Stimulated activated CD4-positive, alpha-beta T cell treated with anti-CD3 and anti-CD28 coated beads, Interleukin-2, amount 100 ng/mL, for 4 hours (primary cell): ENCODE measurements at regions not wholly inside any gene's neighbourhood (a gene's known extent, or its start where the extent isn't known, plus 50 kb on each side); places are given as distances from the start of the nearest gene placed in this dataset.
"Not testable (repeated sequence)": the region's sequence is repeated elsewhere in the genome, so short reads cannot be mapped to it uniquely, and the experiment has no call there.

Source experiments
- DNase-seq: peaks from one replicate; pipeline ENCODE4 v3.0.0-alpha.2; 2020; ENCODE audit warnings: low read depth

DNA sequence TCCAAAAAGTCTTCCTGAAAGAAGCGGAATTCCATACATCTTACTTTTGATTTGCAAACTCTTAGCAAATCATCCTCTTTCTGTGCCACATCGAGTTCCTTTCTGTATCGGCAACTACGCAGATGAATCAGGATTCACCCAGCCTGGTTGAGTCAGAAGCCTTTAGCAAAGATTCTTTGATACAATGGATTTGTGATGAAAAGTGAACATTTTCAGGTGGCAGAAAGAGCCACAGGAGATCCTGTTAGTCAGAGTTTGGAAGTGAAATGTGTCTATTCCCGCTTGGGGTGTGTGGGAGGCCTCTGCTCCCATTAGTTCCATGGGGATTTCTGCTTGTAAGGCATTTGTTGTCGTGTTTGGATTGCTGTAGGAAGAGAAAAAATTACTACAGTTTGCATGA is 351.8 kb upstream of the WWC1 start:
- DNase-seq, result no peak

DNA sequence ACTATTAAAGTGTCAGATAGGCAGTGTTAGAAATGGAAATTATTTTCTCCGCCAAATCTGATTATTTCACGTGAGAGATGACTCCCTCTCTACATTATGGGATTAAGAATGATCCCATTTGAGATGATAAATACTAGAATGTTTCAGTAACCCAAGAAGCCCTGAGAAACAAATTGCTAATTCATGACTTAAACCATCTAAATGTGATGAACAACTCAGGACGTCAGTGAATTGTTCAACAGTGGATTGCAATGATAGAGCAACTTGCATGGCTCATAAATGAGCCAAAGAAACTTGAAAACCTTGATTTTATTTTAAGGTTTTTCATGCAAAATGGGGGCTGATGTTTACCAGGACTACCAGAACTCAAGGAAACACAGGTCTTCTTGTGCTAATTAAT is 350.5 kb upstream of the WWC1 start:
- DNase-seq, result no peak

DNA sequence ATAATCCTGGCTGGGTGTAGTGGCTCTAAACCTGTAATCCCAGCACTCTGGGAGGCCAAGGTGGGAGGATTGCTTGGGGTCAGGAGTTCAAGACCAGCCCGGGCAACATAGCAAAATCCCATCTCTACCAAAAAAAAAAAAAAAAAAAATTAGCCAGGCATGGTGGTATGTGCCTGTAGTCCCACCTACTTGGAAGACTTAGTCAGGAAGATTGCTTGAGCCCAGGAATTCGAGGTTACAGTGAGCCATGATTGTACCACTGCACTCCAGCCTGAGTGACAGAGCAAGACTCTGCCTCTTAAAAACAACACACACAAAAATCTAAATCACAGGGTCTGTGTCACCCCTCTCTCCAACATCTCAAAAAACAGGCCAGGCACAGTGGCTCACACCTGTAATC is 349.9 kb upstream of the WWC1 start:
- not testable (repeated sequence) for DNase-seq

DNA sequence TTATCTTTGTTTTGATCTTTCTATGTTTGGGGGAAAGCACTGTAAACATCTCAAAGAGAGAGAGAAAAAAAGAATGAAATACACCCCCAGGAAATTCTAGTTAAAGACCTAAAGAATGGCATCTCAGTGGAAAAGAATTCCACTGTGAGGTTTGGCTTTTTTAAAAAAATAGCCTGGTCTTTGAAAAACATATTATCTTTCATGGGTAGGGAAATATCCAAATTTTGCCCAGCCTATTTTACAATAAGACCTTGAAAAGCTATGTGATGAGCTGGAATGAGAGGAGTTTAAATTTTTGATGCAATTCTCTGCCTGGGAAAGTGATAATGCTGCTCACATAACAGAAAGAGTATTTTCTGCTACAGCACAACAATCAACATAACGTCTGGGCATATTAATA is 348.1 kb upstream of the WWC1 start:
- no peak for DNase-seq

DNA sequence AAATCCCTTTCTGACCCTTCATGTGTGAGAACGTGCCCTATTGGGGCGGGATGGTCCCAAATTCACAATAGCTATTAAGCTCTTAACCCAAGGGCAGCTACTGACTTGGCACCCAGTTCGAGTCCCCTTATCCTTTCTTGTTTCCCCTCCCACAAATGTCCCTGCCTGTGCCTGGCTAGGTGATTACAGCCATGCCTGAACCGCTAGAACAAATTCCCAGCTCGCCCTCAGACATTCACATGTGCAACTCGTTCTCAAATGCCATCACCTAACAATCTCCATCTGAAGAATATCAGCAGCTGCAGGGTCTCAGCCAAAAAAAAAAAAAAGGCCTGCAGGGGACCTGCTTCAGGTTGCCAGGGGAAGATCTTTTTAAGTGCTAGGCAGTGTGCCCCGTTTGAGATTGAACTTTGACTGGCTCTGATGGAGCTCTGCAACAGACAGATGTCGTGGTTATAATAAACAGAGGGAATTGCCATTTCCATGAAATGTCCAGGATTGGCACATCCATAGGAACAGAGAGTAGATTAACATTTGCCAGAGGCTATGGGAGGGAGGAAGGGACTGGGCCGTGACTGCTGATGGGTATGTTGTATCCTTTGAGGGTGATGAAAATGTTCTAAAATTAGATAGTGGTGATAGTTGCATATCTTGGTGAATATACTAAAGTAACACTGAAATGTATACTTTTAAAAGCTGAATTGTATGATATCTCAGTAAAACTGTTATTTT is 347.2 kb upstream of the WWC1 start:
- DNase-seq, result no peak

DNA sequence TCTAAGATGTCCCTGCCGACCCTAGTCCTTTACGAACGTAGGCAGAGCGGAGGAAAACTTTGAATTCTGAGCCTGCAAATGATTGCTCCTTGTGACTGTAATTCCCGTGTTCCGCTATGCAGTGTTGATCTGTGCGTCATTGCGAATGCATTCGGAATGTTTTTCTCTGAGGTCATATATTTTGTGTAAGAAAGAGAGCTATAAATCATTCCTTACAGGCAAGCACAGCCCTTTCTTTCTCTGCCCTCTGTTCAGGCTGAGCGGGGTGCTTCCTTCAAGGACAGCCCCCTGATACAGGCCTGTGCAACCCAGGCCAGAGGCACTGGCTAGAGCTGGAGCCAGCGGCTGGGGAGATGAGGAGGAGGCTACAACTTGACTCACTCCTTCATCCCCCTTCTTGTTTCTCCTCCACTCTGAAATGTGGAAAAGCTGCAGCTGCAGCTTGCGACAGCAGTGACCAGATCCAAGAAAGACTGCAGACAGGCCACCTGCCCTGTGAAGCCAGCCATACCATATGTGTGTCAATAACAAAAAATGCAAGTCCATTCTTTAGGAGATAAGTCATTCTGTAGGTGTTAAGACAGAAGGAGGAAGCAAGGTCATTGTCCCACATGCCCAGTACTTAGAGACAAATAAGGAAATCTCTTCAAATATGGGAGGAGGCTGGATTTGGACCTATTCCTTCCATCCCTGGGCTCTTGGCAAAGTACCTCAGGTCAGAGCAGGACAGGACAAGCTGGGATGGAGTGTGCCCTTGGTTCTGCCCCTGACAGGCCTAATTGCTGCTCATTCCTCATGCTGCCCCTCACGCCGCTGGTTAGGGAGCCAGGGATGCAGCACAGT is 345.7 kb upstream of the WWC1 start:
- DNase-seq, result no peak

DNA sequence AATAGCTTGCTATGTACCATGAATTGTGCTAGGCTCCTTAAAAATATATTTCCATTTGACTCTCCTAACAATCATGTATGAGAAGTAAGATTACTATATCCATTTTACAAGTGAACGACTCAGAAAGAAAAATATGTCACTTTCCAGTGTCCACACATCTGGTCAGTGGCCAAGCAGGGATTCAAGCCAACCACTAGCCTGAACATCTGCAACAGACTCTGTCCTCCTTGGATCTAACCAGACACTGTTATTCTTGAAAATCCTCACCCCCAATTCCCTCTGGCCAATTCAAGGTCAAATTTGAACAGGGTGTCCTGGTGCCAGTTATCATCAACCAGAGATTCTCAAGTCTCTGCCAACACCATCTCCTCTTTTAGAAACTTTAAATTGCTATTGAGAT is 344.1 kb upstream of the WWC1 start:
- DNase-seq, result no peak

DNA sequence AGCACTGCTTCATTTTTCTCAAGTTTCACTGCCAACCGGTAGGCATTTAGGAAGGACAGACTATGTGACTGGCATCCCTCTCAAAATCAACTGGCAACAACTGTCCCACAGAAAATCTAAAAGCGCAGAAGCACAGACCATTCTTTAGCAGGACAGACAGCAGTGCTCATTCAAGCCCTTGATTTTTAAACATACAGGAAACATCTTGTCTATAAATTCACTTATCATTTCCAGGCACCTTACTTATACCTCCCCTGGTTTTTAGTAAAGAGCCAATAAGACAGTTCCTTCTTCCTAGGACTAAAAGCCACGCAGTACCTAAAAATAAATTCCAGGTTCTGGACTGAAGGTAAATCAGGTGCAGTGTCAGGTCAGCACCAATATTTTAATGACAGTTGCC is 343.2 kb upstream of the WWC1 start:
- no peak for DNase-seq

DNA sequence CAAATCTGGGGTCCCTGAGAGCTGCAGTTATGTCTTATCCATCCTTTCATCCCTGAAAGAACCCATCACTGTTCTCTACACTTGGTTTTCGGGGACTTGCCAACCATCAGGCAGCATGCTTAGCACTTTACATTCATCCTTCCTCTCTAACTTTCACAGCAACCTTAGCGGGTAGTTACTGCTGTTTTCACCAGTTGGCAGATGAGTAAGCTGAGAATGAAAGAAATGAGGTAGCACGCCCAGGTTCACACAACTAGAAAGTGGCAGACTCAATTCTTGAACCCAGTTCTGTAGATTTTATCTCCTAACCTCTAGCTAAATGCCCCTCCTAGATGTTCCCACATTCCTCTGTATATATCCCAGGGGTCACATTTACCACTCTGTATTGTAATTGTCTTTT is 342.0 kb upstream of the WWC1 start:
- no peak for DNase-seq

DNA sequence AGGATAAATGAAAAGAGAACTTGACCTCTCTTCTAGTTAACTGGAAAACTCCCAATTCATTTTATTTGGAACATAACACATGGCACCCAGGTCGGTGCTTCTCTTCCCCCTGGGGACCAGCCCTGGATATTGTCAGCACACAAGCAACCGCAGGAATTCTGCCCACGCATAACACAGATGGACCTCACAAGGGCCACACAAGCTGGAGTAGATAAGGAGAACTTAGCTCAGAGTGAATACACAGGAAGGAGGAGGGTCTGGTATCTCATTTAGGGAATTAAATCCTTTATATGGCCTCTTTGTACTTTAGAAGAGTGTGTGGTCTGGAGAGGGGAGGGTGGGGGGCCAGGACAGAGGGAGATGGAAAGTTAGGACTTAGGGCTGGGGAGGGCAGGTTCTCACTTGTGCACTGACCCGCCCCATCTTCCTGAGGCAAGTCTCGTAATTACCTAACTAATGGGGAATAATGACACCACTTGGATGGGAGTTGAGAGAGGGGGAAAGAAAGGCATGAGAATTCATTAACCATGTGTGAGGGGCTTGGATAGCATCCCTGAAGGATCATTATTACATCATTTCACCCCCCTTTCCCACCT is 341.2 kb upstream of the WWC1 start:
- DNase-seq, result no peak

DNA sequence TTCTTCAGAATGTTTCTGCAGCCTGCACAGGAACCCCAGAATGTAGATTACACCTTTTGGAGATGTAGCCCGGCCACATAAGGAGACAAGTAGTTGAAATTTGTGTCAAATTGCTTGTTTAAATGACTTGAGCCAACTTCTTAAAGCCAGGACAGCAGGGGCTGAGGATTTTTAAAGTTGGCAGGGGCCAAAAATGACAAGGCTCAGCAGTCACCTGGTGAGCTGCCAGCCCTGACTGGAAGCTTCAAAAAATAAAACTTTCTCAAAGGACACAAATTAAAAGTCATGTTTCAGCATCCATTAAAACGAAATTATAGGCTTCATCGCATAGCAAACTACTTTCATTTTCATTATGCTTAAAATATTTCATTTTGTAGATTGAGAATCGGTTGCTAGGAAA is 340.3 kb upstream of the WWC1 start:
- DNase-seq, result no peak

DNA sequence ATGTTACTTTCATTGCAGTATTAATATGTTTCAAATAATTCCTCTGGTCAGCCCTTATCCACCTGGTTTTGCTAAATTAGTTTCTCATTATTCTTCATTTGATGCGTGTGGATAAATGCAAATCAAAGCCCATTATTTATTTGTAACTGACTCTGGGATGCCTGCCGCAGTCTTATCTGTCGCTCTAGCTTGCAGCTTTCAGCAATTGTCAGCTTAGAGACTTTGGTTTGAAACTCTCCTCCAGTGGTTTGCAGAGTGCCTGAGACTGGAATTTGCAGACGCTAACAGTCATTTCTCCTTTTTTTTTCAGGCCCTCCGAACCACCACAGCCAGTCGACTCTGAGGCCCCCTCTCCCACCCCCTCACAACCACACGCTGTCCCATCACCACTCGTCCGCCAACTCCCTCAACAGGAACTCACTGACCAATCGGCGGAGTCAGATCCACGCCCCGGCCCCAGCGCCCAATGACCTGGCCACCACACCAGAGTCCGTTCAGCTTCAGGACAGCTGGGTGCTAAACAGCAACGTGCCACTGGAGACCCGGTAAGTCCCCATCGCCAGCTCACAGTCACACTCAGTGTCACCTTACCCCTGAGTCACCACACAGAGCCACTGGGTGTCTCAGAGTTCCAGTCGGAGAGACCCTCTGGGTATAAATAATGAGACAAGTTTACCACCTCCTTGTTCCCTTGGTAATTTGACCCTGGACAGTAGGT is 339.0 kb upstream of the WWC1 start:
- no peak for DNase-seq

DNA sequence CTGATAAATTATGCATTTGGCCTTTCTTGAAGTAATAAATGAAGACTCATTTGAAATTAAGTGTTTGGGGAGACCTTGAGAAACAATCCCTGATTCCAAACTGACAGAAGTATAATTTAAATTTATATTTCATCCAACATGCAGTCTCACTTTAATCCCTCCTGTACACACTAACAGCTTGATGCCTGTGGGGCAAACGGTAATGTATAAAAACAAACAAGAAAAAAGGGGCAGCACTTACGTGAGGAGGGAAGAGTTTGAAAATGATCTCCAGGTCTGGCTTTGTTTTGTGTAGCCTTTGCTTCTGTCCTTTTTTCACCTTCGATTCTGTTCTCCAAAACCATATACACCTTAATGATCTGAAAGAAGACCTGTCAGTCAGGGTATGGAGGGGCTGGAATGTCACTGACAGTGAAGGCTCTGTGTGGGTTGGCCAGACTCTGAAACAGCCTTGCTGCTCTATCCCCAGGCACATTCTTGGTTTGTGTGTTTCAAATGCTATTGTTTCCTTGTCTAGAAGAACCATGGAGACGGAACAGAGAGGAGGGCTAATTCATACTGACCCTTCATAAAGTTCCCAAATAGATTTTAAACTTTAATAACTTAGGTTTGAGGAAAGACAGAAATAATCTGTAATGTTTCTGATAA is 338.2 kb upstream of the WWC1 start:
- no peak for DNase-seq

DNA sequence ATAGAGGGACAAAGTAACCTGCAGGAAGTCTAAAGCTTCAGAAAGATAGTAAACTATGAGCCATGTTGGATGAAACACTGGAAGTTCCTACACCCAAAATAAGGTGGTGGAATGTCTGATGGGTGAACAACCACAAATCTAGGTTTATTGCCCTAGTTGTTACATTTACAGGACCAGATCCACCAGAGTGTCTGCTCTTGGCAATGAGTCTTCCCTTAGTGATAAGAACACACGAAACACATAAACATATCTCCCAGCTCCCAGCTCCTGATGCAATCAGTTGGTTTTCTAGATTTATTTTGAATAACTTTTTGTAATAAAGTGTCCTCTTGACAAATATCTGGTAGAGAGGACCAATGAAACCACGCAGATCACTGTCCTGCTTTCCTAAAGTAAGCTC is 329.7 kb upstream of the WWC1 start:
- DNase-seq, result no peak

DNA sequence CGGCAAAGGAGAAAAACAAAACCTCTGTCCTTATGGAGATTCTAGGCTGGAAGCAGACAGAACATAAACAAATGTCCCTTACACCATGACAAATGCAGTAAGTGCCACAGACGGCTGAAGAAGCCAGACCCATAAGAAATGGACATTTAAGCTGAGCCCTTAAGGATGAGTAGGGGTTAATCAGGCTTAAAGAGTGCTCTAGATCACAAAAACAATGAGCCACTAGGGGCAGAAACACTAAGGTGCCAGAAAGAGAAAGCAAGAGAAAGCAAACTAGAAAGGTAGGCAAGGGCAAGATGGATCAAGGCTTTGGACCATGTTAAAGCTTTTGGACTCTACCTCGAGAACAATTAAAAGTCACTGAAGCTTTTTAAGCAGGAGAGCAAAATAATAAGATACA is 326.9 kb upstream of the WWC1 start:
- DNase-seq, result no peak

DNA sequence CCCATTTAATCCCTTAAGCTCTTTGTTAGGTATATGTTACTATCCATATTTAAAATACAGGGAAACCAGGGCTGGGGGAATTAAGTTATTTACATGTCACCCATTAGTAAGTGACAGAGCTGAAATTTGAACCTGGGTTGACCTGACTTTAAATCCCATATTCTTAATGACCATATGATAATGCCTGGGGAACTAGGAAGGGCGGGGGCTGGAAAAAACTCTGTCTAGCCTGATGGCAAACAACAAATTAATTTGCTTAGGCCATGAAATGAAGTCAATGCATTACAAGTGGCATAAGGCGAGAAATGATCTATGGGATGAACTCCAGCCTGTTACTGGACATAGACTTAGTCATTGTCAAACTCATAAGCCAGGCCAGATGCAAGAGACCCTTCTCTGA is 325.7 kb upstream of the WWC1 start:
- DNase-seq, result no peak

DNA sequence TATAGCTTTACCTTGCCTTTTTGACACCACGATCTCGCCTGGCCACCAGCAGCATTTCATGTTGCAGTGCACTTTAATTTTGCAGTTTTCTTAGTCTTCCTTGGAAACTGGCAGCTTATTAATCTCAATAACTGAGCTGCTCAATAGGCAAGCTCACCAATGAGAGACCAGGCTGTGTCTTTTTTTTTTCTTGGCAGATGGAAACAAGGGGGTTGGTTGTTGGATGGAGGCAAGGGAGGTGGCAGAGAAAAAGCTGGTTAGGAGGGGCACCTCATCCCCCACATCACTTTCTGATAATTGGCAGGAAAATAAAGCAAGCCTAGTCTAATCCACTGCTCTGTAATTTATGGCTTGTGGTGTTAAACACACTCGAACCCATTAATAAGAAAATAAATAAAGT is 324.5 kb upstream of the WWC1 start:
- DNase-seq, result no peak

DNA sequence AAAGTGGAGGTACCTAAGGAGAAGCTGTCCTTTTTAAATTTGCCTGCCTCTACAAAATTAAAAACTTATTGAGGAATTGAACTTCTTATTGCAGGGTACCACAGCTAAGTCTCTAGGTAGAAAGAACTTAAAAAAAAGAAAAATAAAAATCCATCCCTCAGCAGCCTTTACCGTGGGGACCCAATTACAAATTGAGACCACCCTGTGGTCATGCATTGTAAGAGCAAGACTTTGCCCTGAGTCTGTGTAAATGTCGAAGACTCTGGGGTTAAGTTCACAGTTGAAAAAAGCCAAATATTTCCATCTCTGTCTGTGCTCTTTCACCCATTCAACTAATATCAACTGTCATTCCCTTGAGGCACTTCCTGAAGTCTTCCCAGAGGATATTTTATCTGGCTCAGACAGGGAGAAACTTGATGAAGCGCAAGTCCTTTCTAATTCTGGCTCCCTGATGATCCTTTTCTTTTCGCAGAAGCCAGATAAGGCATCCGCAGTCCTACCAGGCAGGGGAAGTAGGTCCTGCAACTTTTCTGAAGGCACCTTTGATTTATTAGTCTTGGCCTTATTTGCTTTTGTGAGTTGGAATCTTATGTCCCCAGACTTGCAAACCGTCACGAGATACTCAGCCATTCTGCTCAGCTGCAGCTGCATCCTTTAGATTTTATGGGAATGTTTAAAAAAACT is 323.8 kb upstream of the WWC1 start:
- DNase-seq, result no peak

DNA sequence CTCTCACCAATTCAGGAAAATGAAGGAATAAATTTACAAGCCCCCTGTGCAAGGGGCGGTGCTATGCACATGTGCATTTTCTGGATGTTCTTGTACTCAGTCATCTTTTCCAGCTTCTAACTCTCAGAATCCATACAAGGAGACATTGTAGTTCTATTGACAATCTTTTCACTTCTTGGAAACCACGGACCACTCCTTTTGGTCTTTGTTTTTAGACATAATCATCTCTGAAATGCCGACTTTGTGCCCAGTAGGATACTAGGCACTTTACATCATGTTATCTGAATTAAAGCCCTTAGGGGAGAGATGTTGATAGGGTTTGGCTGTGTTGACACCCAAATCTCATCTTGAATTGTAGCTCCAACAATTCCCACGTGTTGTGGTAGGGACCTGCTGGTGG is 322.6 kb upstream of the WWC1 start:
- DNase-seq, result no peak

DNA sequence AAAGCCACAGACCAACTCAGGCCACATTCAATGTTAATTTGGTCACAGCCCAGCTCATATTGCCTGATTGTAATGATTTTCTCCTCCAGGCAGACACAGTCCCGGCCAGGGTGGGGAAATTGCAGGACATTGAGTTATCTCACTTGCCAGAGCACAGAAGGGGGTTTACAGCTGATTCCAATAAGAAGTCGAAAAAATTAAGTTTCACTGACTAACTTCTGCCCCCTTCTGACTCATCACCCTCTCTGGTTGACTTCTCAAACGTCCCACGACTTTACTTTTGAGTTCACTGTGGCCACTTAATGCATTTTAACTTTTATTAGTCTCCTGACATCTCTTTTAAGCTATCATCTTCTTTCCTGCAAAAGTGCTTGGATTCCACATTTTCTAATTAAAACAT is 321.4 kb upstream of the WWC1 start:
- no peak for DNase-seq

DNA sequence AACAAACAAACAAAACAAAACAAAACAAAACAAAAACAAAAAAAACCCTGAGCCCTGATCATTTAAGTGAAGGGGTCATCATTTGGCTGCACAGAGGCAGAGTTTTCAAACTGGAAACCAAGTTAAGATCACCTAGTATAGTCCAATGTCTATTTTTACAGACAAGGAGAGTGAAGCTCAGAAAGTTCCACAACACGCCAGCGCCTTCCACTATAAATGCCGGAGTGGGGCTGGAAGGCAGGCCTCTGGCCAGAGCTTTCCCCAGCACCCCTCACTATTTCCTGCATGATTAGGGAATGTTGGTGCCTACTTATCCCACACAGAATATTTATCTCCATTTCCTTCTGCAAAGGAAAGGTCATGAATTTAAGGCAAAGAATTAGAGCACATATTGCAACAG is 319.7 kb upstream of the WWC1 start:
- no peak for DNase-seq

DNA sequence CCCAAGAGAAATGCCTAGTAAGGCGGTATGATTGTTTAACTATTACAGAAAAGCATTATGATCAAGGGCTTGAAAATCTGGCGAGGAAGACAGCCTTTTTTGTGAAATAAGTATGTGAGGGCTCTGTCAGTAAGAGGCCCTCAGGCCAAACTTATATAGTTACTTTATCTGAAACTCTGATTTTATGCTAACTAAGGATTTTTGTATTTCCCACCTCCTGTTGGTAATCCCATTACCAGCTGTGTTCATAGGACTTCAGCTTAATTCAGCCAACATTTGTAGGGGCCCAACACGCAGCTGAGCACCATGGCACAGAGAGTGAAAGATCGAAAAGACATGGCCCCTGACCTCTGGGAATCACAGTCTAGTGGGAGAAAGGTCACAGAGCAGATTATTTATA is 318.3 kb upstream of the WWC1 start:
- DNase-seq, result no peak
